Peyer's patch (tissue), 4 donors: ENCODE measurements at regions not wholly inside any gene's neighbourhood (a gene's known extent, or its start where the extent isn't known, plus 50 kb on each side); places are given as distances from the start of the nearest gene placed in this dataset.

Experiments
- CTCF ChIP-seq, 6 experiments: fragments of 450-650 bp in 4 of 6; fragments of 200-600 bp in 2 of 6; sonication (generic) in 1 of 6; IDR thresholded peaks; one replicate each; pipeline ENCODE4 v1.5.1; 2017 to 2019; ENCODE audit warnings: antibody characterized with exemption in 6 of 6, mild to moderate bottlenecking in 3 of 6, moderate library complexity in 1 of 6
- POLR2A ChIP-seq, 2 donors: fragments of 450-650 bp; IDR thresholded peaks; one replicate each; pipeline ENCODE4 v1.5.1; 2017; ENCODE audit warnings: antibody characterized with exemption in 2 of 2, mild to moderate bottlenecking in 2 of 2, moderate library complexity in 2 of 2

- TF ChIP-seq CTCF (IDR thresholded peaks at IDR 0.05), result no peak
- no peak for TF ChIP-seq POLR2A (IDR thresholded peaks at IDR 0.05)
Observed at GRCh38 chrX:80266287-80266686, 154.0 kb upstream of the TENT5D start.
